ENCODE measurements at regions not wholly inside any gene's neighbourhood (a gene's known extent, or its start where the extent isn't known, plus 50 kb on each side); places are given as distances from the start of the nearest gene placed in this dataset.
"Not testable (repeated sequence)": the region's sequence is repeated elsewhere in the genome, so short reads cannot be mapped to it uniquely, and the experiment has no call there.

DNA sequence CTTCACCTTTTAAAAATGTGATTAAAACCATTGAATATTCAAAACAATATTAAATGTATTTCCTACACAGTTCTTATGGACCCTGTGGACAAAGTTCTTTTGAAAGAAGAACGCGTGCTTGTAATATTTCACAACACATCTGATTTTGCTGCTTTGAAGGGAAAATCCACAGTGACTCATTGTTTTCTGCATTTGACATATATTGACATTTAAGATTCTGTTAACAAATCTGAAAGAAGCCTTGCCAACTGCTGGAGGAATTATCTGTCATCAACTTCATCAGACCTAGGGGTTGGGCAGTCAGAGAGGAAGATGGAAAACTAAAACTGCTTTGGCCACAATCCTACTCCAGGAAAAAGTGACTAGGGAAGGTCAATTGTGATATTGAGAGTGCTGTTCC lies 56.9 kb upstream of the RASEF start:
- H3K4me3 Mint-ChIP-seq = no peak overlapping the region
- H3K27ac Mint-ChIP-seq (ENCODE audit: unreplicated experiment) = no peak overlapping the region
- no peaks in the 10 kb centered on the region for H3K4me1 Mint-ChIP-seq
- no peaks in the 10 kb centered on the region for H3K27me3 Mint-ChIP-seq (ENCODE audit: low read depth)
- peaks cover under 1% of the 10 kb centered on the region for H3K9me3 Mint-ChIP-seq
- no peak for DNase-seq (ENCODE audit: low read depth, low spot score)
- no peak for TF ChIP-seq CTCF (conservative IDR thresholded peaks at IDR 0.05)
- H3K36me3 Mint-ChIP-seq (ENCODE audit: low read depth) = peaks cover under 1% of the 10 kb centered on the region

DNA sequence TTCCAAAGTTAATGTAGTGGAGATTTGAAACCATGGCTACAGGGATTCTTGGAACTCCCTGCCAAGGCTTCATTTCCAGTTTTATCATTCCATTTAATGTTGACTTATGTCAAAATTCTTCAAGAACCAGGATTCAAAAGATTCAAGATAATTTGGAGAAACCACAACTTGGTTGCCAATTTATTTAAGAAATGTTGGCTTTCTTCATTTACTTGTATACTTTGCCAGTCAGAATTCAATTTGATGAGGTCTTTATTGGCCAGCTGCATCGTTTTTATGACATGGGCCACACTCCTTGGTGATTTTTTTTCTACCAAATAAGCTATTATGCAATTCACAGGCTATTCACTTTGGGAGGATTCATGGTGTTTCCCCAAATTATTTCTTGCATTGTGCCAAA lies 53.1 kb upstream of the RASEF start:
- Mint-ChIP-seq H3K4me1 (no peaks in the 10 kb centered on the region), H3K27me3 (ENCODE audit: low read depth) (no peaks in the 10 kb centered on the region), H3K27ac (ENCODE audit: unreplicated experiment) (no peak overlapping the region), H3K4me3 (no peak overlapping the region), H3K36me3 (ENCODE audit: low read depth) (peaks cover 10% of the 10 kb centered on the region), H3K9me3 (peaks cover 14% of the 10 kb centered on the region)
- no peak for DNase-seq (ENCODE audit: low read depth, low spot score)
- TF ChIP-seq CTCF (conservative IDR thresholded peaks at IDR 0.05) = no peak

GRCh38 chr9:83113445-83113844 lies 50.5 kb upstream of the RASEF start:
- not testable (repeated sequence) for H3K4me1 Mint-ChIP-seq; H3K27ac Mint-ChIP-seq (ENCODE audit: unreplicated experiment); H3K4me3 Mint-ChIP-seq; DNase-seq (ENCODE audit: low read depth, low spot score); H3K27me3 Mint-ChIP-seq (ENCODE audit: low read depth)
- peaks cover 10% of the 10 kb centered on the region for H3K36me3 Mint-ChIP-seq (ENCODE audit: low read depth)
- H3K9me3 Mint-ChIP-seq = peaks cover 14% of the 10 kb centered on the region

Measured in neural crest cell (in vitro differentiated cells).